ENCODE measurements at regions not wholly inside any gene's neighbourhood (a gene's known extent, or its start where the extent isn't known, plus 50 kb on each side); places are given as distances from the start of the nearest gene placed in this dataset.
A peak's percentile ranks its signal among the peaks of the same experiment; 100 is the strongest.

GRCh38 chr4:184536065-184536880 lies 61.9 kb upstream of the IRF2 start:
- peak overlapping the region; percentile 66 for H3K9ac ChIP-seq (ENCODE audit: low read length)
- H3K27ac ChIP-seq (ENCODE audit: low read length) = no peak overlapping the region
- H3K4me2 ChIP-seq (ENCODE audit: low read length) = peak overlapping the region; percentile 72
- H2AFZ ChIP-seq (ENCODE audit: low read depth, low read length) = peak overlapping the region; percentile 90
- H3K9me3 ChIP-seq (ENCODE audit: low read length) = no peaks in the 10 kb centered on the region
- H3K79me2 ChIP-seq (replicated peaks; ENCODE audit: insufficient read depth, low read length) = no peaks in the 10 kb centered on the region
- no peak for TF ChIP-seq TAF1 (IDR thresholded peaks at IDR 0.05; ENCODE audit: low read depth)
- no peak for TF ChIP-seq EP300 (conservative IDR thresholded peaks at IDR 0.05; ENCODE audit: poor library complexity, severe bottlenecking)
- no peak for TF ChIP-seq RAD21 (conservative IDR thresholded peaks at IDR 0.05)
- TF ChIP-seq SMC3 (conservative IDR thresholded peaks at IDR 0.05; ENCODE audit: poor library complexity) = no peak
- TF ChIP-seq MXI1 (conservative IDR thresholded peaks at IDR 0.05; ENCODE audit: poor library complexity, severe bottlenecking) = no peak
- no peak for TF ChIP-seq POLR2AphosphoS5 (IDR thresholded peaks at IDR 0.05)
- TF ChIP-seq EZH2 (IDR thresholded peaks at IDR 0.05; ENCODE audit: borderline replicate concordance, insufficient read depth, low read length, poor library complexity, severe bottlenecking) = no peak
- no peak for TF ChIP-seq CTCF (IDR thresholded peaks at IDR 0.05; ENCODE audit: poor library complexity, severe bottlenecking)
- TF ChIP-seq REST (IDR thresholded peaks at IDR 0.05; ENCODE audit: borderline replicate concordance) = no peak
- no peaks in the 10 kb centered on the region for H3K36me3 ChIP-seq (ENCODE audit: insufficient read depth, low read length)
- H3K4me3 ChIP-seq (ENCODE audit: low read length) = peak overlapping the region; percentile 77
- no peaks in the 10 kb centered on the region for H3K9me2 ChIP-seq (ENCODE audit: insufficient read depth, low read length)
- no peaks in the 10 kb centered on the region for H4K20me1 ChIP-seq (ENCODE audit: insufficient read depth)
- H3F3A ChIP-seq (ENCODE audit: insufficient read depth, low read length, poor library complexity, severe bottlenecking) = no peaks in the 10 kb centered on the region
- no peaks in the 10 kb centered on the region for H3K27me3 ChIP-seq (ENCODE audit: insufficient read depth, low read depth, low read length)

DNA sequence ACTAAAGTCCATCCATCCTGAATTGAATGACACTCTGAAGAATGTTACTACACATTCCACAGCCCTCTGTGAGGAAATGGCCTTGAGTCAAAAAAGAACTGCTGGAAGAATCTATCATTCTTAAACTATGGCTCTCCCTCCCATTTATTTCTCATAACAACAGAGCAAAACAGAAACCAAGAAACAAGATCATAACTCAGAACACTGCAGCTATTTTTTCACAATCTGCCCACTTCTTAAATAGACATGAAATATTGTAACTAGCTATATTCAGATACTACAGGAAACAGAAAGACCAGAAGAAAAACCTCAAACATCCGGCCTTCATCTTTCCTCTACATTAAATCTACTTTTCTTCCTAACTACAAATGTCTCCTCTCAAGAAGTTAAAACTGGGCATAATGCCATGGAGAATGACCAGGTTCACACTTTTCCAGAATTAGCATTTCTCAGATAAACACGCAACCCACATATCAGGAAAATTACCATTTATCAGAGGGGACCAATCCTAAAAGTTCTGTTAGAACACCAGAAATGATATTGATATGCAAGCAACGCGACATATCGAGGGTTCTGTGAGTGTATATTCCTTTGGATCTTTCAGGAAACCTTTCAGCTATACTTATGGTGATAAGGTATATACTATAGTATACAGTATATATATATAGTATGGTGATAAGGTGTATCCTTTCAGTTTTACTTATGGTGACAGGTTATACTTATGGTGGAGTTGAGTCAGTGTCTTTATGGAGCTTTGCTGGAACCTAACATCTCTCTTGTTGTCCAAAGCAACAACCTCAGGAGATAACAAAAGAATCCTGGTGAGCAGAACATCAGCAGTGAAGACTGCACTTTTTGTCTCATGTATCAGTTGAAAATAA lies 60.4 kb upstream of the IRF2 start:
- H3K9me2 ChIP-seq (ENCODE audit: insufficient read depth, low read length) = no peaks in the 10 kb centered on the region
- H3K27ac ChIP-seq (ENCODE audit: low read length) = no peak overlapping the region

More for the DNA sequence above, 60.4 kb upstream of the IRF2 start:
- Histone ChIP-seq H3K36me3 (ENCODE audit: insufficient read depth, low read length) (no peaks in the 10 kb centered on the region), H3K4me2 (ENCODE audit: low read length) (no peak overlapping the region), H3K27me3 (ENCODE audit: insufficient read depth, low read depth, low read length) (no peaks in the 10 kb centered on the region), H3K4me3 (ENCODE audit: low read length) (no peak overlapping the region), H3K79me2 (replicated peaks; ENCODE audit: insufficient read depth, low read length) (no peaks in the 10 kb centered on the region), H3K9me3 (ENCODE audit: low read length) (no peaks in the 10 kb centered on the region), H4K20me1 (ENCODE audit: insufficient read depth) (no peaks in the 10 kb centered on the region), H2AFZ (ENCODE audit: low read depth, low read length) (no peak overlapping the region), H3F3A (ENCODE audit: insufficient read depth, low read length, poor library complexity, severe bottlenecking) (no peaks in the 10 kb centered on the region), H3K9ac (ENCODE audit: low read length) (no peak overlapping the region)
- TF ChIP-seq MXI1 (conservative IDR thresholded peaks at IDR 0.05; ENCODE audit: poor library complexity, severe bottlenecking) (no peak), RAD21 (conservative IDR thresholded peaks at IDR 0.05) (no peak), TAF1 (IDR thresholded peaks at IDR 0.05; ENCODE audit: low read depth) (no peak)

All from neural cell (in vitro differentiated cells).